ENCODE measurements at regions not wholly inside any gene's neighbourhood (a gene's known extent, or its start where the extent isn't known, plus 50 kb on each side); places are given as distances from the start of the nearest gene placed in this dataset.

GRCh38 chr5:89065919-89066318, 182.9 kb upstream of the MEF2C start:
- ATAC-seq, result no peak
- TF ChIP-seq PPARA (CRISPR knock-in tag; IDR thresholded peaks at IDR 0.05; ENCODE audit: borderline replicate concordance) (no peak), OSR1 (CRISPR knock-in tag; IDR thresholded peaks at IDR 0.05) (no peak), ISL1 (CRISPR knock-in tag; IDR thresholded peaks at IDR 0.05) (no peak), RARB (CRISPR knock-in tag; IDR thresholded peaks at IDR 0.05) (no peak)
- TF ChIP-seq, protein P1, sequence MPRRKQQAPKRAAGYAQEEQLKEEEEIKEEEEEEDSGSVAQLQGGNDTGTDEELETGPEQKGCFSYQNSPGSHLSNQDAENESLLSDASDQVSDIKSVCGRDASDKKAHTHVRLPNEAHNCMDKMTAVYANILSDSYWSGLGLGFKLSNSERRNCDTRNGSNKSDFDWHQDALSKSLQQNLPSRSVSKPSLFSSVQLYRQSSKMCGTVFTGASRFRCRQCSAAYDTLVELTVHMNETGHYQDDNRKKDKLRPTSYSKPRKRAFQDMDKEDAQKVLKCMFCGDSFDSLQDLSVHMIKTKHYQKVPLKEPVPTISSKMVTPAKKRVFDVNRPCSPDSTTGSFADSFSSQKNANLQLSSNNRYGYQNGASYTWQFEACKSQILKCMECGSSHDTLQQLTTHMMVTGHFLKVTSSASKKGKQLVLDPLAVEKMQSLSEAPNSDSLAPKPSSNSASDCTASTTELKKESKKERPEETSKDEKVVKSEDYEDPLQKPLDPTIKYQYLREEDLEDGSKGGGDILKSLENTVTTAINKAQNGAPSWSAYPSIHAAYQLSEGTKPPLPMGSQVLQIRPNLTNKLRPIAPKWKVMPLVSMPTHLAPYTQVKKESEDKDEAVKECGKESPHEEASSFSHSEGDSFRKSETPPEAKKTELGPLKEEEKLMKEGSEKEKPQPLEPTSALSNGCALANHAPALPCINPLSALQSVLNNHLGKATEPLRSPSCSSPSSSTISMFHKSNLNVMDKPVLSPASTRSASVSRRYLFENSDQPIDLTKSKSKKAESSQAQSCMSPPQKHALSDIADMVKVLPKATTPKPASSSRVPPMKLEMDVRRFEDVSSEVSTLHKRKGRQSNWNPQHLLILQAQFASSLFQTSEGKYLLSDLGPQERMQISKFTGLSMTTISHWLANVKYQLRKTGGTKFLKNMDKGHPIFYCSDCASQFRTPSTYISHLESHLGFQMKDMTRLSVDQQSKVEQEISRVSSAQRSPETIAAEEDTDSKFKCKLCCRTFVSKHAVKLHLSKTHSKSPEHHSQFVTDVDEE (CRISPR knock-in tag; IDR thresholded peaks at IDR 0.05), result no peak

- no peak for ATAC-seq
- no peak for TF ChIP-seq GLIS3 (CRISPR knock-in tag; IDR thresholded peaks at IDR 0.05)
- no peak for TF ChIP-seq SNAI2 (CRISPR knock-in tag; IDR thresholded peaks at IDR 0.05)
- TF ChIP-seq ISL1 (CRISPR knock-in tag; IDR thresholded peaks at IDR 0.05), result no peak
- no peak for TF ChIP-seq ZNF565 (CRISPR knock-in tag; conservative IDR thresholded peaks at IDR 0.05; ENCODE audit: low read depth)
- no peak for TF ChIP-seq CSRNP3 (CRISPR knock-in tag; IDR thresholded peaks at IDR 0.05)
- TF ChIP-seq PATZ1 (CRISPR knock-in tag; IDR thresholded peaks at IDR 0.05; ENCODE audit: borderline replicate concordance), result no peak
- no peak for TF ChIP-seq PPARA (CRISPR knock-in tag; IDR thresholded peaks at IDR 0.05; ENCODE audit: borderline replicate concordance)
- TF ChIP-seq ZNF8 (CRISPR knock-in tag; IDR thresholded peaks at IDR 0.05), result no peak
- TF ChIP-seq TOX (CRISPR knock-in tag; IDR thresholded peaks at IDR 0.05; ENCODE audit: borderline replicate concordance), result no peak
- TF ChIP-seq, protein P1 (CRISPR knock-in tag; IDR thresholded peaks at IDR 0.05), result no peak
- no peak for TF ChIP-seq BACH2 (CRISPR knock-in tag; IDR thresholded peaks at IDR 0.05; ENCODE audit: borderline replicate concordance)
- no peak for TF ChIP-seq RARB (CRISPR knock-in tag; IDR thresholded peaks at IDR 0.05)
Observed at GRCh38 chr5:89064736-89065135, 181.8 kb upstream of the MEF2C start.

DNA sequence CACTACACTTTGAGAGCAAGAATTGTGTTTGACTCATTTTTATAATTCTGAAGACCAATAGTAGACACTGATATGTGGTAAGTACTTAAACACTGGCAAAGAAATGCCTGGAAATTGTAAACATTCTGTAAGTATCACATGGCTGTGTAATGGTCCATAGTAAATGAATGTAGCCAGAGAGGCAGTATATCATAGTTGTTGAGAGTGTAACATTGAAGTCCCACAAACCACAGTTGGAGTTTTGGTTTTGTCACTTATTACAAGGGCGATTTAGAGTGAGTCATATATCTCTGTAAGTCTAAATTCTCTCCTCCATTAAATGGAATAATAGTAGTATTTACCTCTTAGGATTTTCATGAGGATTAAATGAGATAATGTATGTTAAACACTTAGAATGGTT, 181.1 kb upstream of the MEF2C start:
- no peak for ATAC-seq
- TF ChIP-seq TCF4 (CRISPR knock-in tag; IDR thresholded peaks at IDR 0.05; ENCODE audit: borderline replicate concordance) (no peak), ZNF8 (CRISPR knock-in tag; IDR thresholded peaks at IDR 0.05) (no peak), ZNF565 (CRISPR knock-in tag; conservative IDR thresholded peaks at IDR 0.05; ENCODE audit: low read depth) (no peak), TOX (CRISPR knock-in tag; IDR thresholded peaks at IDR 0.05; ENCODE audit: borderline replicate concordance) (no peak), OSR1 (CRISPR knock-in tag; IDR thresholded peaks at IDR 0.05) (no peak), ARNTL (CRISPR knock-in tag; IDR thresholded peaks at IDR 0.05; ENCODE audit: borderline replicate concordance, low read depth) (no peak), CSRNP3 (CRISPR knock-in tag; IDR thresholded peaks at IDR 0.05) (no peak), ISL1 (CRISPR knock-in tag; IDR thresholded peaks at IDR 0.05) (no peak), ZFP3 (CRISPR knock-in tag; IDR thresholded peaks at IDR 0.05) (no peak), POU6F1 (CRISPR knock-in tag; IDR thresholded peaks at IDR 0.05; ENCODE audit: borderline replicate concordance, low read depth) (no peak), PPARA (CRISPR knock-in tag; IDR thresholded peaks at IDR 0.05; ENCODE audit: borderline replicate concordance) (no peak), SNAI2 (CRISPR knock-in tag; IDR thresholded peaks at IDR 0.05) (no peak)
- TF ChIP-seq, protein P2, sequence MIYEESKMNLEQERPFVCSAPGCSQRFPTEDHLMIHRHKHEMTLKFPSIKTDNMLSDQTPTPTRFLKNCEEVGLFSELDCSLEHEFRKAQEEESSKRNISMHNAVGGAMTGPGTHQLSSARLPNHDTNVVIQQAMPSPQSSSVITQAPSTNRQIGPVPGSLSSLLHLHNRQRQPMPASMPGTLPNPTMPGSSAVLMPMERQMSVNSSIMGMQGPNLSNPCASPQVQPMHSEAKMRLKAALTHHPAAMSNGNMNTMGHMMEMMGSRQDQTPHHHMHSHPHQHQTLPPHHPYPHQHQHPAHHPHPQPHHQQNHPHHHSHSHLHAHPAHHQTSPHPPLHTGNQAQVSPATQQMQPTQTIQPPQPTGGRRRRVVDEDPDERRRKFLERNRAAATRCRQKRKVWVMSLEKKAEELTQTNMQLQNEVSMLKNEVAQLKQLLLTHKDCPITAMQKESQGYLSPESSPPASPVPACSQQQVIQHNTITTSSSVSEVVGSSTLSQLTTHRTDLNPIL (CRISPR knock-in tag; IDR thresholded peaks at IDR 0.05; ENCODE audit: low read depth), result no peak
